HG02981 (cell line): ENCODE measurements at regions not wholly inside any gene's neighbourhood (a gene's known extent, or its start where the extent isn't known, plus 50 kb on each side); places are given as distances from the start of the nearest gene placed in this dataset.

Source experiments
- ATAC-seq: cut with Tn5 transposase; IDR thresholded peaks from one replicate; pipeline ENCODE4 v1.9.1; 2021; ENCODE audit warnings: mild to moderate bottlenecking, moderate library complexity; ENCODE audit not compliant: unreplicated experiment

DNA sequence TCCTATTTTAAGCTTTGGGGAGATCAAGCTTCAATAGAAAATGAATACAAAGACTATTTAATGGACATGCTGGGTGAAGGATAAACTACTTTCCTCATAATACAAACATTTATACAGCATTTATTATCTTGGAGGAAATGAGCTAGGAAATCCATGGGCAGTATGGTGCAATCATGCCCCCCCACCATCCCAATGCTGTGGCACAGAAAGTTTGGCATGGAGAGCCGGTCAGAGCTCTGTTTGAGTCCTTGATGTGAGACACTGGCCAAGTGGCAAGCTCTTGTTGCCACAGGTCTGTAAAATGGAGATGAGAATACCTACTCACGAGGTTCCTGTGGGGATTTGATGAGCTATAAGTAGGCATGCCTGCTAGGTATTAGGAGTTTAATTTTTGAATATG, 120.6 kb downstream of the MAB21L3 start:
- ATAC-seq = no peak

- ATAC-seq = no peak
Observed at GRCh38 chr1:116232989-116233514, 121.9 kb downstream of the MAB21L3 start.

GRCh38 chr1:116234429-116234828, 123.2 kb downstream of the MAB21L3 start:
- no peak for ATAC-seq

- ATAC-seq = no peak
Observed at GRCh38 chr1:116239916-116240315, 128.7 kb downstream of the MAB21L3 start.

GRCh38 chr1:116242741-116243140, 130.3 kb upstream of the ATP1A1 start:
- no peak for ATAC-seq

DNA sequence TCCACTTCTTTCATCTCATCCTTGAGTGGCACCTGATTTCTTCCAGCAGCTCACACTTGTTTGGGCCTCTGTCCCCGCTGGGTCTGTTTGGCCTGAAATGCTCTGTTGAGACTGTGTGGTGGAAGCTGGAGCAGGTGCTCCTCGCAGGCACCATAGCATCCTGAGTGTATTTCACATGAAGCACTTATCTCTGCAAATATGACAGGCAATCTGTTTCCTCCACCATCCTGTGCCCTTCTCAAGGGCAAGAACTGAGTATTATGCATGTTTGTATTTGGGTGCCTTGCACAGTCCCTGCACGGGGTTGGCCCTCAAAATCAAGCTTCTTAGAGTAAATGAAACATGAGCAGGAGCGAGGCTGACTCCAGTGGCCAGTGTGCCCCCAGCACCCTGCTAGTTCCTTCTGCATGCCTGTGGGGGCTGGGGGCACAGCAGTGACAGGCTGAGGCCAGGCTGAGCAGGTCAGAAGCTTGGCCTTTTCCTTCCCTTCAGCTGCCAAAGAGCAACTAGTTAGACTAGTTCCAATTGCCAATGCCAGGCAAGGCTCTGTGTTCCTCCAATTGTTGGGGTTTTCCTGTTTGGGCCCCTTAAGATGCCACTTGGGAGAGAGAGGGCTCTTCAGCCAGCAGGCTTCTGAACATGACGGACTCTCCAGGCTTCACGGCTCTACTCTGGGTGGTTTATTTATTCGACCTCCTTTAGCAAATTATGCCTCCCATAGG, 129.6 kb upstream of the ATP1A1 start:
- no peak for ATAC-seq

DNA sequence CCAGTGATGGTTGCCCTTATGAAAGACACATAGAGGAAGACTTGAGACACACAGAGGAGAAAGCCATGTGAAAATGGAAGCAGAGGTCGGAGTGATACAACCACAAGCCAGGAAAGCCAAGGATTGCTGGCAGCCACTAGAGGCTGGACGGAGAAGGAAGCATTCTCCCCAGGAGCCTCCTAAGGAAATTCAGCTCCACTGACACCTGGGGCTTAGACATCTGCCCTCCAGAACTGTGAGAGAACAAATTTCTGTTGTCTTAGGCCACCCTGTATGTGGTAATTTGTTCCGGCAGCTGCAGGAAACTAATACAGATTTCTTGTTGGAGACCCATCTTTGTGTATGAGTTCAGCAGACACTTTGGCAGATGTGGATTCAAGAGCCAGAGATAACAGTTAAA, 126.9 kb upstream of the ATP1A1 start:
- no peak for ATAC-seq

GRCh38 chr1:116252271-116252670, 120.8 kb upstream of the ATP1A1 start:
- ATAC-seq = no peak

DNA sequence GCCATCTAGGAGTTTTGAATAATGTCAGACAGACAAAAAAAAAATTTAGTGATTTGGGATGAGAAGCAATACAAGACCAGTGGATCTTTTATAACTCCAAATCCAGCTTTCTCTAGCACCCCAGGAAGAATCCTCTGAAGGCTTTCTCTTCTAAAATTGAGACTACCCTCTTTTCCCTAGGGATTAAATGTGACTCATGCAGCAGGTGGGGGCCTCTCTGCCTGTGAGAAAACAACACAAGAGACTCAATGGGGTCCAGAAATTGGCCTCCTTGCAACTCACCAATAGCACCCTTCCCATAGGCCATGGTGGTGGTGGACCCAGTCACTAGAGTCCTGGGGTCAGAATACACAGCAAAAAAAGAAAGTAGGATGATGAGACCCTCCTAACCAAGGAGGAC, 120.3 kb upstream of the ATP1A1 start:
- ATAC-seq = no peak

- ATAC-seq = no peak
Observed at GRCh38 chr1:116253566-116254382, 119.3 kb upstream of the ATP1A1 start.

DNA sequence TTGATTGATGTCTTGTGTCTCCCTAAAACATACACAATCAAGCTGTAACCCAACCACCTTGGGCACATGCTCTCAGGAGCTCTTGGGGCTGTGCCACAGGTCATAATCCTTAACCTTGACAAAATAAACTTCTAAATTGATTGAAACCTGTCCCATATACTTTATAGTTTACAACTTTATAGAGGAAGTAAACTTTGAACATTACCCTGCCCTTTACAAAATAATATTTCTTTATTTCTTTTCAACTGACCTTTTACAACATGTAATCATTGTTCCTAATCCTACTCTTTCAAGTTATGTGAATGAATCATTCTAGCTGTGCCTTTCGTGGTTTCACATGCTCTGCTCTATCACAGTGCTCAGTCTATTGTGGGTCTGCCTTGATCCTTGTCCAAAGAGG, 118.3 kb upstream of the ATP1A1 start:
- ATAC-seq = no peak

GRCh38 chr1:116255486-116256285, 117.4 kb upstream of the ATP1A1 start:
- ATAC-seq = no peak

- ATAC-seq = no peak
Observed at GRCh38 chr1:116256286-116256649, 116.8 kb upstream of the ATP1A1 start.

DNA sequence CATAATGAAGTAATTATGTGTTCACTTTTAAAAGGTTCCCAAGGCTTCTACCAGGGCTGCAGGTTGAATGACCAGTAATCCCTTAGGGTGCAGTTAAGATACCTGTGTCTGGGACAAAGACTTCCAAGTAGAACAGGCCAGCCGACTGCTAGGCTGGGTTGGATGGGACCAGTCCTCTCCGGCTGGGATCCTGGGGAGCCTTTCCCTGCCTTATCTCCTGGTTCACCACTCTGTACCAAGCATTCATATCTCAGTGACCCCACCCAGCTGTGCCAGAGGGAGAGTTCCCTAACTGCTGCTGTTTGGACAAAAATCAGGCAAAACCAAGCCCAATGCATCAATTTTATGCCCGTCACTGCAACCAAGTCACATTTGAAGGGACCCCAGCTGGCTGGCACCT, 116.2 kb upstream of the ATP1A1 start:
- ATAC-seq = no peak

- no peak for ATAC-seq
Observed at GRCh38 chr1:116257341-116257767, 115.7 kb upstream of the ATP1A1 start.

GRCh38 chr1:116257836-116258235, 115.2 kb upstream of the ATP1A1 start:
- ATAC-seq = no peak

DNA sequence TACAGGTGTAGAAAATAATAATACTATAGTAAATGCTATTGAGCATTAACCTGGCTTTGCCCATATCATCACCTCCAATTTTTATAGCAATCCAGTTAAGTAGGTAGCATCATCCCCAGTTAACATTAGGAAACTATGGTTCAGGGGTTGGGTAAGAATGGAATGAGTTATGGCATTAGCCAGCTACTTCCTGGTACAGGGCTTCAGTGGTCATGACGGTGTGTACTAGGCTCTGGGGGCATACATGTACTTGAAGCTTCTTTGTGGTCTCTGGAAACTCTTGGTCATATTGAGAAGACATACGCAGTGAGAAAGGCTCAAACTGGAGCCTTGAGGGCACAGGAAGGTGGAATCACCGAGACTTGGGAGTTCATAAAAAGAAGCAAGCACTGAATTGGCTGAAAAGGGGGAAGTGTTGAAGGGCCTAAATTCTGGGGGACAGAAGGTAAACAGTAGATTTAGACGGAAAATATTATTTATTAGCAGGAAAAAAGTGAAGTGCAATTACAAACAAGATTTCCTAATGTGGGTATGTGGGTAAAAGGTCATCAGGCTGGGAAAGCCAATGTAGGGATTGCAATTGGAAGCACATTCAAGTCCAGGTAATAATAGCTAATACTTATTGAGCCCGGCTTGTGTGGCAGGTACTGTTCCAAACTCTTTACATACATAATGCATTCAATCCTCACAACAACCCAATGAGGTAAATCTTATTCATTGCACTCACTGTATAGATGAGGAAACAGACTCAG, 114.2 kb upstream of the ATP1A1 start:
- ATAC-seq = no peak

DNA sequence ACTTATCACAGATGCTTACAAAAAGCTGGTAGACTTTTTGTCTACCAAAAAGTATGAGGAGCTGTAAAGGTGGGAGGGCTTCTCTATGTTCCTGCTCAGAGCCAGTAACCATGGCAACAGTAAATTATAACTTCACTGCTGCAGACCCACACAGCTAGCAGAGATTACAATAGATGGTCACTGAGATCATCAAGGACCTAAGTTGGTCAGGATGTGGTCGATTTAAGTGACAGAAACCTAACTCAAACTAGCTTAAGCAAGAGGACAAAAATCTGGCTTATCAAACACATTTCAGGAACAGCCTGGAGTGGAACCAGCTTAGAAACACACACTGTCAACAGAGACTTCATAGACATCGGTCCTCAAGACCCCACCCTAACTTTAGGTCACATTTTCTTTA, 113.4 kb upstream of the ATP1A1 start:
- peak; percentile 42 for ATAC-seq

- no peak for ATAC-seq
Observed at GRCh38 chr1:116260115-116260514, 112.9 kb upstream of the ATP1A1 start.

- no peak for ATAC-seq
Observed at GRCh38 chr1:116260621-116261020, 112.4 kb upstream of the ATP1A1 start.

- ATAC-seq = no peak
Observed at GRCh38 chr1:116261227-116261626, 111.8 kb upstream of the ATP1A1 start.
